HG02884 (cell line): ENCODE measurements at regions not wholly inside any gene's neighbourhood (a gene's known extent, or its start where the extent isn't known, plus 50 kb on each side); places are given as distances from the start of the nearest gene placed in this dataset.
"Not testable (repeated sequence)": the region's sequence is repeated elsewhere in the genome, so short reads cannot be mapped to it uniquely, and the experiment has no call there.

ENCODE experiments used
- ATAC-seq: cut with Tn5 transposase; IDR thresholded peaks from one replicate; pipeline ENCODE4 v1.9.1; 2021; ENCODE audit warnings: mild to moderate bottlenecking, moderate library complexity; ENCODE audit not compliant: unreplicated experiment

- ATAC-seq: no peak
Observed at GRCh38 chr6:23690453-23691049, 435.5 kb upstream of the NRSN1 start.

DNA sequence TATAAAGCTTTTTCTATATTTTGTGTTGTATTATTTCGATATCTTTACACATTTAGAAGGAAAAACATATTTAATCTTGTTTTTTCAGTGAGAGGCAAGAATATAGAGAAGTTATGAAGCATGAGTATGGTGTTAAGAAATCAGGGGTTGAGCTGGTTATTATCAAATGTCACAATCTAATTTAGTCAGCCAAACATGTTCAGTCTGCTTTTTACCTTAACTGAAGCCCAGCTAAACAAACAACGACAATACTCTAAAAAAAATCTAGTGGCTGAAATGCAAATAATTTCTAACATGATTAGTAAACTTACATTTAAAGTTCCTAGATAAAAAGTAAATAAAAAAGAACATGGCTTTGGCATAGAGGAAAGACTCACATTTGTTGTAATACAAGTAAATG lies 433.8 kb upstream of the NRSN1 start:
- no peak for ATAC-seq

GRCh38 chr6:23696992-23697391 lies 429.0 kb upstream of the NRSN1 start:
- no peak for ATAC-seq

GRCh38 chr6:23704479-23705052 lies 421.4 kb upstream of the NRSN1 start:
- no peak for ATAC-seq

GRCh38 chr6:23705697-23706096 lies 420.3 kb upstream of the NRSN1 start:
- no peak for ATAC-seq

DNA sequence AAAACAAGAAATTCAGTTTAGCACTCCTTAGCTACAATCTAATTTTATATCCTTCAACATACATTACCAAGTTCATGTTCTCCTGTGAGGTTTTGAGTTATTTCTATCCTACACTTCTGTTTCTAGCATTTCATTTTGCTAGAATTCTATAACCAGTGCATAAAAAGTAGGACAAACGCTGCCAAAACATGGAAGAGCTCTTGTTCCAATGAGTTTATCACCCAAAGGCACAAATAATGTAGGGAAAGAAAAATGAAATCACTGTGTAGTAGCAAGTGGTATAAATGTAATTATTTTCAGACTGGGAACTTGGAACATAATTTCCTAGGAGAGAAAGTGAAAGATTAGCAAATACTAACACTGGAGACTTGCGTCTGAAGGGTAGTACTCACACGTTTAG lies 413.3 kb upstream of the NRSN1 start:
- no peak for ATAC-seq

DNA sequence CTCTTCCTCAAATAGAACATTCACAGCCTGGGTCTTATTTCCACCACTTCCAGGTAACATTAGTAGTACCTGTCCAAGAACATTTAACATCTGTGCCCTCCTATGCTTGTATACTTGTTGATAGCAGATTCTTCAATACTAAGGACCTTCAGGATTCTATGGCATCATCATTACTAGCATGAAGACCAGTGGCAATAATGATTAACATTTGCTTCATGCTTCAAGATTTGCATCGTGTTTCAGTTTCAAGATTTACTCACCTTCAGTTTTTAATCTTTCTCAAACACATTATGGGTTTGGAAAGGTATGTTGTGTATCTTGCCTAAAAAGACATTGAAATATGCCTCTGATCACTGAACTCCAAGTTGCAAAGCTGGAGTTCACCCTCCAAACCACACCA lies 412.8 kb upstream of the NRSN1 start:
- no peak for ATAC-seq

GRCh38 chr6:23728707-23729106 lies 397.3 kb upstream of the NRSN1 start:
- ATAC-seq: no peak

GRCh38 chr6:23731609-23732008 lies 394.4 kb upstream of the NRSN1 start:
- no peak for ATAC-seq

GRCh38 chr6:23732521-23732920 lies 393.5 kb upstream of the NRSN1 start:
- no peak for ATAC-seq

GRCh38 chr6:23735151-23735550 lies 390.9 kb upstream of the NRSN1 start:
- ATAC-seq: no peak

GRCh38 chr6:23736577-23736976 lies 389.4 kb upstream of the NRSN1 start:
- ATAC-seq: no peak

DNA sequence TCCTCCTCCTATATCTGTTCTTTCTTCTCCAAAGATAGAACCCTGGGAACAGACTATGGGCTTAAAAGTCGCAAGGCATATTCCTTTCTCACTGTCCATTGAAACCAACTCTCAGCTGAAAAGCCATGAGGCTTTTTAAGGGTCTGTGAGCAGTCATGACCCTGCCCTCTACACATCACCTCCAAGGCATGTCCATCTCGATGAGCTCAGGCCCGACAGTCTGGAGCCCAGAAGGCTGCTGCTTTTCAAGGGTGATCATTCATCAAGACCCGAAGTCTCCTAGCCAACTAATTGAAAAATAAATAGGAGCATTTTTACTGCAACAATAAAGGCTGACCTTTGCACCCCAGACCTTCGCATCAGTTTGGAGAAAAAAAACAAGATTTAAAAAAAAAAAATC lies 378.8 kb upstream of the NRSN1 start:
- no peak for ATAC-seq

DNA sequence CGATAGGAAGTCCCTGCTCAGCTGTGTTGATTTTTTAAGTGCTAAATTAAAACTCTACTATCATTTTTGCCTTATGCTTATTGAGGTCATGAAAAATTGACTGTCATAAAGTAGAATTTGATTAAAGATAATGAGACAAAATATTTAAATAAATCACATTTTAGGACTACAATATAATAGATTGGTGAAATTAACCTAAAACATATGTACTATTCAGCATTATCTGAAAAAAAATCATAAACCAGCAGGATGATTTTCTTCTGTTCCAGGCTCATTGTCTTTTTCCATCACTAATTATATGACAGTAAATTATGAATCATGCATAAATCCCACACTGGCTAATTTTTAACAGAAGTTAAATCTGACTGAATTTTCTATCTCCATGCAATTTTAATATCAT lies 373.6 kb upstream of the NRSN1 start:
- no peak for ATAC-seq

- no peak for ATAC-seq
Observed at GRCh38 chr6:23754197-23754596, 371.8 kb upstream of the NRSN1 start.

DNA sequence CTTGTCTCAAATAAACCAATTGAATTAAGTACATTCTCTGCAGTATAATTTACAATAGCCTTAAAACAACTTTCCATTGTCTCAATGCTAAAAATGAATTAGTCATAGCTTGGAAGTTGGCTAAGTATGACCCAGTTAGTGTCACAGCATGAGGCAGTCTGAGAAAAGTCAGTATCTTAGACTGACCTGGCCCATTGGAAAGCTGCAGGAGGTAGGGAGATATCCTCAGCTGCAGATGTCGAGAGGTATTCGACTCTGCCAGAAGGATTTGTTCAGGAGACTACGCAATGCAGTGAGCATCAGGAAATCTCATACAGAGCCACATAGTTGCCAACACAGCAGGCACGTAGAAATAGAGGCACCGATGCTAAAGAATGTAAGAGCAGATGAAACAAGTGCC lies 350.9 kb upstream of the NRSN1 start:
- ATAC-seq: no peak

GRCh38 chr6:23783901-23784300 lies 342.1 kb upstream of the NRSN1 start:
- no peak for ATAC-seq

GRCh38 chr6:23784301-23784919 lies 341.6 kb upstream of the NRSN1 start:
- ATAC-seq: no peak

- ATAC-seq: no peak
Observed at GRCh38 chr6:23790756-23791155, 335.3 kb upstream of the NRSN1 start.

DNA sequence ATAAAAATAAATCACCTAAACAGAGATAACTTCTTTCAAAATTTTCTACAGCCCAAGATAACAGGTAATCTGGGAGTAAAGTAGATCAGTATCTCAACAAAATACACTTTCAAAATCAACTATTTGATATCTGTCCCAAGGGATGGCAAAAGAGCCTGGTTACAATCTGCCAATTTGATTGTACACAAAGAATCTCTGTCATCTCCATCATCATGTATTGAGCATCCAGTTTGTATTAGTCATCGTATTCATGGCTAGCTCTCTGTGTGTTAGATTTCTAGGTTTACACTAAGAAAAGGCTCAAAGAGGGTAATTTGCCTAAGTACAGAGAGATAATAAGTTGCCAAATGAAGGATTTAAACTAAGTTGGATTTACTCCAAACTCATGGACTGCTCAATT lies 329.0 kb upstream of the NRSN1 start:
- no peak for ATAC-seq

DNA sequence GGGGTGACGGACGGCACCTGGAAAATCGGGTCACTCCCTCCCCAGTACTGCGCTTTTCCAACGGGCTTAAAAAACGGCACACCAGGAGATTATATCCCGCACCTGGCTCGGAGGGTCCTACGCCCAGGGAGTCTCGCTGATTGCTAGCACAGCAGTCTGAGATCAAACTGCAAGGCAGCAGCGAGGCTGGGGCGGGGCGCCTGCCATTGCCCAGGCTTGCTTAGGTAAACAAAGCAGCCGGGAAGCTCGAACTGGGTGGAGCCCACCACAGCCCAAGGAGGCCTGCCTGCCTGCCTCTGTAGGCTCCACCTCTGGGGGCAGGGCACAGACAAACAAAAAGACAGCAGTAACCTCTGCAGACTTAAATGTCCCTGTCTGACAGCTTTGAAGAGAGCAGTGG lies 321.7 kb upstream of the NRSN1 start:
- ATAC-seq: not testable (repeated sequence)

GRCh38 chr6:23821141-23821540 lies 304.9 kb upstream of the NRSN1 start:
- not testable (repeated sequence) for ATAC-seq

DNA sequence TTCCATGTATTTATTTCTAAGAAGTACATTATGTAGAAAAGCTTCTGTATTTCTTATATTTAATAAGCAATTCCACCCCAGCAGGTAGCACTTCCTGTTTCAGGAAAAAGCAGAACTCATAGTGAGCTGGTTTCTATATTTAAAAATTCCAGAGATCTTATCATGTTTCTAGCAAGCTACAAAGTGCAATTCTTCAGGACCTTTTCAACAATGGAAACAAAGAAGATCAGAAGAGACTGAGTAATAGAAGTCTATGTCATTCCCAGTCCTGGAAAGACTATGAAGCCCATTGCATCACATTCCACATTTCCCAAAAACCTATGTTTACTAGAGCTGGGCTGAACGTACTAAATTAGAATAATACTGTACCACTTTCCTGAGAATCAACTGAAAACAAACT lies 302.6 kb upstream of the NRSN1 start:
- no peak for ATAC-seq
